ENCODE measurements at regions not wholly inside any gene's neighbourhood (a gene's known extent, or its start where the extent isn't known, plus 50 kb on each side); places are given as distances from the start of the nearest gene placed in this dataset.

GRCh38 chr3:72171463-72171881 lies 386.5 kb upstream of the PROK2 start:
- Histone ChIP-seq H3K9me2 (replicated peaks; ENCODE audit: insufficient read depth) (no peaks in the 10 kb centered on the region), H3K4me2 (no peak overlapping the region), H3K4me1 (ENCODE audit: insufficient read depth) (no peaks in the 10 kb centered on the region), H4K20me1 (ENCODE audit: insufficient read depth, poor library complexity, severe bottlenecking) (no peaks in the 10 kb centered on the region), H3K79me2 (no peaks in the 10 kb centered on the region), H3K27ac (no peak overlapping the region), H3K27me3 (no peaks in the 10 kb centered on the region), H3K4me3 (no peak overlapping the region), H3K9me3 (ENCODE audit: low read depth) (no peaks in the 10 kb centered on the region), H3K36me3 (replicated peaks; ENCODE audit: insufficient read depth, low read depth) (no peaks in the 10 kb centered on the region), H2AFZ (no peak overlapping the region)
- DNase-seq (ENCODE audit: low spot score), result no peak
- WGBS (ENCODE audit: low lambda C conversion rate, missing lambda C conversion rate), result 85% methylated on average over 6 of the region's 6 CpGs
- TF ChIP-seq CTCF (IDR thresholded peaks at IDR 0.05; ENCODE audit: poor library complexity) (no peak), EZH2phosphoT487 (IDR thresholded peaks at IDR 0.05; ENCODE audit: low read depth, severe bottlenecking, unreplicated experiment) (no peak), EZH2 (IDR thresholded peaks at IDR 0.05; ENCODE audit: borderline replicate concordance) (no peak)

DNA sequence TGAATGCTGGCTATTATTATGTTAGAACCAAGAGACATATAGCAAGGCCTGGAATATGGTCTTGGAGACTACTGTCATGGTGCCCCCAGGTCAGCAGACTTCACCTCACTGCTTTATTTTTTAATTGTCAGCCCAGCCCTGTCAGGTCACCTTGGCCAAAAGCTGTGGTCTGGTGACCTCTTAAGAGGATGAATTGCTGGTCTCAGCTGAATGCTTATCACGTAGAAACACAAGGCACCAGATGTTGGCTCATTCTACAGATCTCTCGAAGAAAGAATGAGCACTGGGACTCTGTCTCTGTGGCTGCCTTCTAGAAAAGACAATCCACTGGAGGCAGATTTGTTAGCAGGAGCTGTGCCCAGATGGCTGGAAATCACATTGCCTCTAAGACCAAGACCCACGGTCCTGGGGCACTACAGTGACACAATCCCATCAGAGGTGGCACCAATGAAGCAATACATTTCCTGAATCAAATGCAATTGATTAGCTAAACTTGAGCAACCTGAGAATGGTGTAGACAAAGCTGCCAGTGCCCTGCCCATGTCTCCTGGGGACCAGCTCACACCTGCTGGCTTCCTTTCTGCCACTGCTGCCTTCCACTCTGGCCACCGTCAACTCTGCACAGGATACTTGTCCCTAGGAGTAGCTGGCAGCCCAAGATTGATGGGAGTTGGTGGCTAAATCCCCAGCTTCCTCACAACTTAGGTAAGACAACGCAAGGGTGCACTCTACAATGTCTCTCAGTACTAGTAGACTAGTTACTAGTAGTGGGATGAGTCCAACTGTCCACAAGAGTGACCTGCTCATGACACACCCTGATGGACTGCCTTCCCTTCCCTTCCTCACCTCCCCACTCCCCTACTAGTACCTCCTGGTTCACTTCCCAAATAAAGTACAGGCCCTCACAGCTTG lies 384.9 kb upstream of the PROK2 start:
- H3K79me2 ChIP-seq, result no peaks in the 10 kb centered on the region
- 89% methylated on average over 5 of the region's 5 CpGs for WGBS (ENCODE audit: low lambda C conversion rate, missing lambda C conversion rate)
- H3K9me2 ChIP-seq (replicated peaks; ENCODE audit: insufficient read depth), result no peaks in the 10 kb centered on the region
- H3K36me3 ChIP-seq (replicated peaks; ENCODE audit: insufficient read depth, low read depth), result no peaks in the 10 kb centered on the region
- no peak for DNase-seq (ENCODE audit: low spot score)
- no peak overlapping the region for H3K4me2 ChIP-seq
- no peak overlapping the region for H3K4me3 ChIP-seq
- TF ChIP-seq EZH2 (IDR thresholded peaks at IDR 0.05; ENCODE audit: borderline replicate concordance) (no peak), CTCF (IDR thresholded peaks at IDR 0.05; ENCODE audit: poor library complexity) (no peak), EZH2phosphoT487 (IDR thresholded peaks at IDR 0.05; ENCODE audit: low read depth, severe bottlenecking, unreplicated experiment) (no peak)
- no peak overlapping the region for H3K27ac ChIP-seq
- H3K4me1 ChIP-seq (ENCODE audit: insufficient read depth), result no peaks in the 10 kb centered on the region
- H3K9me3 ChIP-seq (ENCODE audit: low read depth), result no peaks in the 10 kb centered on the region
- H2AFZ ChIP-seq, result no peak overlapping the region
- no peaks in the 10 kb centered on the region for H4K20me1 ChIP-seq (ENCODE audit: insufficient read depth, poor library complexity, severe bottlenecking)
- no peaks in the 10 kb centered on the region for H3K27me3 ChIP-seq

- H3K36me3 ChIP-seq (replicated peaks; ENCODE audit: insufficient read depth, low read depth), result no peaks in the 10 kb centered on the region
- no peak overlapping the region for H2AFZ ChIP-seq
- H4K20me1 ChIP-seq (ENCODE audit: insufficient read depth, poor library complexity, severe bottlenecking), result no peaks in the 10 kb centered on the region
- TF ChIP-seq CTCF (IDR thresholded peaks at IDR 0.05; ENCODE audit: poor library complexity), result no peak
- TF ChIP-seq EZH2 (IDR thresholded peaks at IDR 0.05; ENCODE audit: borderline replicate concordance), result no peak
- no peak for TF ChIP-seq EZH2phosphoT487 (IDR thresholded peaks at IDR 0.05; ENCODE audit: low read depth, severe bottlenecking, unreplicated experiment)
- H3K9me3 ChIP-seq (ENCODE audit: low read depth), result no peaks in the 10 kb centered on the region
- H3K4me1 ChIP-seq (ENCODE audit: insufficient read depth), result no peaks in the 10 kb centered on the region
- no peak overlapping the region for H3K4me3 ChIP-seq
- H3K9me2 ChIP-seq (replicated peaks; ENCODE audit: insufficient read depth), result no peaks in the 10 kb centered on the region
- H3K27me3 ChIP-seq, result no peaks in the 10 kb centered on the region
- no peak overlapping the region for H3K4me2 ChIP-seq
- no peak overlapping the region for H3K27ac ChIP-seq
- DNase-seq (ENCODE audit: low spot score), result no peak
- no peaks in the 10 kb centered on the region for H3K79me2 ChIP-seq
Observed at GRCh38 chr3:72169120-72169519, 384.2 kb upstream of the PROK2 start.

Data from hepatocyte (in vitro differentiated cells).